Immature natural killer cell (primary cell): ENCODE measurements at regions not wholly inside any gene's neighbourhood (a gene's known extent, or its start where the extent isn't known, plus 50 kb on each side); places are given as distances from the start of the nearest gene placed in this dataset.
"Not testable (repeated sequence)": the region's sequence is repeated elsewhere in the genome, so short reads cannot be mapped to it uniquely, and the experiment has no call there.

Experiments used
- DNase-seq, 3 donors: peaks; one replicate each; pipeline ENCODE4 v3.0.0; 2022; ENCODE audit warnings: mixed read lengths in 1 of 3
- H3K27ac Mint-ChIP-seq, 6 donors: one replicate each; pipeline ENCODE4 v1.8.0; 2020; ENCODE audit warnings: mixed read lengths in 6 of 6, mild to moderate bottlenecking in 5 of 6, inconsistent platforms in 4 of 6, moderate library complexity in 3 of 6
- H3K27me3 Mint-ChIP-seq, 3 donors: one replicate each; pipeline ENCODE4 v1.8.0; 2020 to 2021; ENCODE audit warnings: low read depth in 3 of 3, mild to moderate bottlenecking in 3 of 3, mixed read lengths in 3 of 3, moderate library complexity in 3 of 3, inconsistent platforms in 1 of 3
- H3K36me3 Mint-ChIP-seq, 3 donors: one replicate each; pipeline ENCODE4 v1.8.0; 2020; ENCODE audit warnings: mixed read lengths in 3 of 3, inconsistent platforms in 2 of 3, mild to moderate bottlenecking in 2 of 3
- H3K4me1 Mint-ChIP-seq, 2 donors: one replicate each; pipeline ENCODE4 v1.8.0; 2020; ENCODE audit warnings: inconsistent platforms in 2 of 2, mild to moderate bottlenecking in 2 of 2, mixed read lengths in 2 of 2, moderate library complexity in 1 of 2
- H3K4me3 Mint-ChIP-seq, 5 donors: one replicate each; pipeline ENCODE4 v1.8.0; 2020; ENCODE audit warnings: mild to moderate bottlenecking in 5 of 5, mixed read lengths in 5 of 5, inconsistent platforms in 3 of 5, moderate library complexity in 3 of 5
- H3K9me3 Mint-ChIP-seq, 6 donors: one replicate each; pipeline ENCODE4 v1.8.0; 2020; ENCODE audit warnings: mild to moderate bottlenecking in 6 of 6, mixed read lengths in 6 of 6, inconsistent platforms in 4 of 6, moderate library complexity in 3 of 6

DNA sequence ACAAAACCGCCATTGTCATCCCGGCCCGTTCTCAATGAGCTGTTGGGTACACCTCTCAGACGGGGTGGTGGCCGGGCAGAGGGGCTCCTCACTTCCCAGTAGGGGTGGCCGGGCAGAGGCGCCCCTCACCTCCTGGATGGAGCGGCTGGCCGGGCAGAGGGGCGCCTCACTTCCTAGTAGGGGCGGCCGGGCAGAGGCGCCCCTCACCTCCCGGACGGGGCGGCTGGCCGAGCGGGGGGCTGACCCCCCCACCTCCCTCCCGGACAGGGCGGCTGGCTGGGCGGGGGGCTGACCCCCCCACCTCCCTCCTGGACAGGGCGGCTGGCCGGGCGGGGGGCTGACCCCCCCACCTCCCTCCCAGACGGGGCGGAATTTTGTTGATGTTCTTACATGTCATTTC, 1558.3 kb upstream of the CDH9 start:
- not testable (repeated sequence) for H3K27ac Mint-ChIP-seq

DNA sequence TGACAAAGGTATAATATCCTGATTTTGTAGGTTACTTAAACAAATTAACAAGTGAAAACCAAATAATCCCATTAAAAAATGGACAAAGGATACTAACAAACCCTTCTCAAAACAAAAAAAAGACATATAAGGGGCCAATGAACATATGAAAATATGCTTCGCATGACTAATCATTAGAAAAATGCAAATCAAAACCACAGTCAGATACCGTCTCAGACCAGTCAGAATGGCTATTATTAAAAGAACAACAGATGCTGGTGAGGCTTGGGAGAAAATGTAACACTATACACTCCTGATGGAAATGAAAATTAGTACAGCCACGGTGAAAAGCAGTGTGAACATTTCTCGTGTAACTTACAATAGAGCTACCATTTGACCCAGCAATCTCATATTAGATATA, 1542.2 kb upstream of the CDH9 start:
- H3K36me3 Mint-ChIP-seq, result peaks cover 0 to 4% (median 0%) of the 10 kb centered on the region in 3 donors
- no peaks in the 10 kb centered on the region for H3K4me1 Mint-ChIP-seq

More for the DNA sequence above, 1558.3 kb upstream of the CDH9 start:
- H3K27me3 Mint-ChIP-seq, H3K4me3 Mint-ChIP-seq, H3K36me3 Mint-ChIP-seq, H3K4me1 Mint-ChIP-seq, DNase-seq: not testable (repeated sequence)
- H3K9me3 Mint-ChIP-seq, result peaks cover 16 to 52% (median 27%) of the 10 kb centered on the region in 6 donors

DNA sequence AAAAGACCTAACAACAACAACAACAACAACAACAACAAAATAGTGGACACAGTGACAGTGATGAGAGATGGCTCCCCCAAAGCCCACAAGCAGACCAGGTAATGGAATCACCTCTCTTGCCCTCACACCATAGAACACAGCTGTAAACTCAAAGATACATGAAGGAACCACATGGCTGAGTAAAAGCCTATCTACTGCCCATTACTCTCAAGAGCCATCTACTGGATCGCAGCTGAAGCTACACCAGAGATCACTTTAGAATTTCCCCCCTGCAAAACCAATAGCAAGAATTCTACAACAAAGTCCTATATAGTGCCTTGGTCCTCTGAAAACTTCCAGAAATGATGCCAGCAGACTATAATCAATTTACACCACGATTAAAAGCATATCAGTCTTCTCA, 1537.6 kb upstream of the CDH9 start:
- Mint-ChIP-seq H3K36me3 (peaks cover 0 to 7% (median 0%) of the 10 kb centered on the region in 3 donors), H3K9me3 (peaks cover 8 to 92% (median 67%) of the 10 kb centered on the region in 6 donors), H3K4me1 (no peaks in the 10 kb centered on the region), H3K27ac (no peak overlapping the region), H3K4me3 (no peak overlapping the region), H3K27me3 (peaks cover 0 to 3% (median 2%) of the 10 kb centered on the region in 3 donors)
- DNase-seq, result no peak

More for the DNA sequence above, 1542.2 kb upstream of the CDH9 start:
- no peak overlapping the region for H3K27ac Mint-ChIP-seq
- H3K9me3 Mint-ChIP-seq, result peaks cover 15 to 78% (median 55%) of the 10 kb centered on the region in 6 donors
- no peak for DNase-seq
- H3K27me3 Mint-ChIP-seq, result peaks cover 0 to 2% (median 2%) of the 10 kb centered on the region in 3 donors
- H3K4me3 Mint-ChIP-seq, result no peak overlapping the region

DNA sequence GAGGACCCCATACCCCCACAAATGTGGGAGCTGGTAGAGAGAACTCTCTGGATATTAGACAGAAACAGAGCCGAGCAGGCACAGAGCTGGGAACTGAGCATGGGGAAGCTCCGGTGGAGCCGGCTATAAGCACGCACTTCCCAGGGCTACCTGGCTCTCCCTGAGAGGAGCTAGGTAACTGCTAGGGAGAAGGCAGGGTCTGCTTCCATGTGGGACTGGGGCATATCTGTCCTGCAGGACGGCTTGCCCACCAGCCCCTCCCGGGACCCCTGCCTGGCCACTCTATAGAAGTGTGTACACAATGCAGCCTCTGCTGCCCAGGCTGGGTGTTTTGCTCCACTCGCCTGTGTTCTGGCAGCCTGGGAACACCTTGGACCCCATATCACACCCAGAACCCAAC, 1537.0 kb upstream of the CDH9 start:
- Mint-ChIP-seq H3K27ac (no peak overlapping the region), H3K36me3 (peaks cover 0 to 7% (median 0%) of the 10 kb centered on the region in 3 donors), H3K27me3 (peaks cover 0 to 2% (median 2%) of the 10 kb centered on the region in 3 donors), H3K4me1 (no peaks in the 10 kb centered on the region), H3K9me3 (peaks cover 8 to 87% (median 62%) of the 10 kb centered on the region in 6 donors), H3K4me3 (no peak overlapping the region)
- DNase-seq, result no peak

DNA sequence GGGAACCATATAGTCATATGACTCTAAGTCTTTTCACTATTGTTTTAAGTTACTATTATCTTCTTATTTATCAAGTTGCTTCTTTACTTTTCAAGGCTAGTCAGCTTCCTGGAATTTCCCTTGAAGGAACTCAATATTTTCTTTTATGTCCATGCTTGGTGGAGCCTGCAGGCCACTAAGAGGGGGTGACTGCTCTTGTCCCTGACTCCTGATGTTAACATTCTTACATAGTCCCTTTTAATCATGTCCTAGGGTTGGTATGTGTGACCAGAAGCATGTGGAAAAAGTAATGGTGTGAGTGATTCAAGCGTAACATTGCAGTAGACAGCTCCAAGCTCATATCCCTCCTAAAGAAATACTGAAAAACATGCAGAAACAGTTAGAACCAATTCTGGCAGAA, 1536.2 kb upstream of the CDH9 start:
- Mint-ChIP-seq H3K27me3 (peaks cover 0 to 2% (median 2%) of the 10 kb centered on the region in 3 donors), H3K27ac (no peak overlapping the region), H3K9me3 (peaks cover 8 to 79% (median 58%) of the 10 kb centered on the region in 6 donors), H3K36me3 (peaks cover 0 to 7% (median 0%) of the 10 kb centered on the region in 3 donors), H3K4me1 (no peaks in the 10 kb centered on the region), H3K4me3 (no peak overlapping the region)
- no peak for DNase-seq

DNA sequence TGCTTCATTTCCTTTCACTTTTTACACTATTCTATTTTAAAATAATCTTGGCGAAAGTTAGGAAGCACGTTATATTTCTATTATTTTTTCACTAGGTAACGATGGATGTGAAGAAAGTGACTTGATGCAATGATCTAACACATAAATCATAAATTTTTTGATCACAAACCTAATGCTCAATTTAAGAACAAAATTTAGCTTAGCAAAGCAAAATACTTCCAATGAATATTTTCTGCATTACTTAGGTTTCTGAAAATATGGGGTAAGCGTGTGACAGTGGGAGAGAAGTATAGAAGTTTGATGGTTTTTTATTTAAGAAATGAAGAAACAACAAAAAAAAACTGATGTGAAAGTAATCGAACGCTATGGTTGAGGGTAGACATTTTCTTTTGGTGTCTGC, 1528.7 kb upstream of the CDH9 start:
- H3K4me3 Mint-ChIP-seq, result no peak overlapping the region
- peaks cover 0 to 2% (median 0%) of the 10 kb centered on the region in 3 donors for H3K36me3 Mint-ChIP-seq

DNA sequence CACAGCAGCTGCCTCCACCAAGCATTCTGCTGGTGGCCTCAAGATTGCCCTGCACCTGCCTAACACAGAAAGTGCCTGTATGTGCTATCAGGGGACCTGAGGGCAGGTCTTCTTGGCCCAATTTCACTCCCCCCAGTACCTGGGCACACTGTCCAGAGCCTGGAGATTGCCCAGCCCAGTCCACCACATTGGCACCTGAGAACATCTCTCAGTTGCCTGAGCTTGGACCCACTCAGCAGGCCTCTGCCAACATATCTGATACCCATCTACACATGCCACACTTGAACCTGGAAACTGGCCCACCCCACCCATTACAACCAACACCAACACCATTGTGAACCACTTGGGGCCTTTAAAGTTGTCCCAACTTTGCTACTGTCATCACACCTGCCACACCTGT, 1523.1 kb upstream of the CDH9 start:
- Mint-ChIP-seq H3K27ac (no peak overlapping the region), H3K9me3 (peaks cover 9 to 69% (median 42%) of the 10 kb centered on the region in 6 donors), H3K4me1 (no peaks in the 10 kb centered on the region), H3K4me3 (no peak overlapping the region), H3K36me3 (no peaks in the 10 kb centered on the region), H3K27me3 (no peaks in the 10 kb centered on the region)
- no peak for DNase-seq

More for the DNA sequence above, 1528.7 kb upstream of the CDH9 start:
- Mint-ChIP-seq H3K9me3 (peaks cover 5 to 53% (median 43%) of the 10 kb centered on the region in 6 donors), H3K27ac (no peak overlapping the region), H3K4me1 (no peaks in the 10 kb centered on the region), H3K27me3 (peaks cover 0 to under 1% (median 0%) of the 10 kb centered on the region in 3 donors)
- no peak for DNase-seq

DNA sequence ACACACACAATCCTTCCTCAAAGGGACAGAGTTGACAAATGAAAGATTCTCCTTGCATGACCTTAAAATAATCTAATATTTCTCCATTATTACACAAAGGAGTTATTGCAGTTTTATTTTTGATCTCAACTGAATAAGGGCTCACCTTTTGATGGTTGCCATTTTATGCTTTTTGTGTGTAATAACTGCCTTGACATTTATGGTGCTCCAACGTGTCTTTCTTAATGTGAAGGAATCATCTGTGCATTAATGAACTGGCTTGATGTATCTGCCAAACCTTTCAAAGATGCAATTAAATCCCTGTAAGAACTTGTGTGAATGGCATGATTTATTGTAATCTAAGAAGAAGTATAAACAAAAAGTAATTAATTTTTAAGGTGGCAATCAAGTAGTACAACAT, 1519.8 kb upstream of the CDH9 start:
- no peak overlapping the region for H3K27ac Mint-ChIP-seq
- no peak overlapping the region for H3K4me3 Mint-ChIP-seq
- DNase-seq, result no peak
- peaks cover 9 to 77% (median 43%) of the 10 kb centered on the region in 6 donors for H3K9me3 Mint-ChIP-seq
- no peaks in the 10 kb centered on the region for H3K4me1 Mint-ChIP-seq
- no peaks in the 10 kb centered on the region for H3K36me3 Mint-ChIP-seq
- H3K27me3 Mint-ChIP-seq, result no peaks in the 10 kb centered on the region

DNA sequence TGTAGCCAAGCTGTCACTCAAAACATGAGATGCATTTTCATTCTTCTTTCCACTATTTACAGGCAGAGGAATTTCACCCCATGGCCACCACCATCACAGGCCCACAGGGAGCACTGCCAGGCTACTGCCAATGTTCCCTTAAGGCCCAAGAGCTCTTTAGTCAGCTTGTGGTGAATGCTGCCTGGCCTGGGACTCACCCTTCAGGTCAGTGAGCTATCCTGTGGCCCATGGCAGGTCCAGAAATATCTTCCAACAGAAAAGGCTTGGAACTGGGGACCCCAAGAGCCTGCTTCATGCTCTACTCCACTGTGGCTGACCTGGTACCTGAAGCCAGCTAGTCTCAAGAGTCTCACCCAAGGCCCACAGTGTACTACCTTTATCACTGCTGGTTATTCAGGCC, 1518.7 kb upstream of the CDH9 start:
- no peaks in the 10 kb centered on the region for H3K4me1 Mint-ChIP-seq
- no peak for DNase-seq
- no peaks in the 10 kb centered on the region for H3K36me3 Mint-ChIP-seq
- H3K9me3 Mint-ChIP-seq, result peaks cover 9 to 75% (median 47%) of the 10 kb centered on the region in 6 donors
- H3K4me3 Mint-ChIP-seq, result no peak overlapping the region
- no peaks in the 10 kb centered on the region for H3K27me3 Mint-ChIP-seq
- no peak overlapping the region for H3K27ac Mint-ChIP-seq

DNA sequence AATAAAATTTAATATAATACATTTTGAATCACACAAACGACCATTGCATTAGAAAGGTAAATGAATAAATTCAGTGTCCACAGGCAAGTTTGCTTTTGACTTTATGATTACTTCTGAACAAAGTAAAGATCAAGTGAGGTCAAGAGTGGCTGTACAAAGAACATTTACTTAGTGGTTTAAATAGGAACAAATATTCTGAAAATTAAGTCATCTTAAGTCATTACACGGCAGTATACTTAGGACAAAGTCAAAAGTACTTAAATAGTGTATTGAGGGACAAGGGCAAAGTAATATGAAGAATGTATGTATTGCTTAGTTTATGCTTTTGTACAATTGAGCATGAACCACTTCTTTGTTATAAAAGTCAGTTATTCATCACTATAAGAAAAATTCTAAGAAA, 1511.2 kb upstream of the CDH9 start:
- H3K9me3 Mint-ChIP-seq, result peaks cover 8 to 59% (median 40%) of the 10 kb centered on the region in 6 donors
- no peaks in the 10 kb centered on the region for H3K27me3 Mint-ChIP-seq
- H3K36me3 Mint-ChIP-seq, result no peaks in the 10 kb centered on the region
- no peak overlapping the region for H3K4me3 Mint-ChIP-seq
- H3K27ac Mint-ChIP-seq, result no peak overlapping the region
- DNase-seq, result no peak
- H3K4me1 Mint-ChIP-seq, result no peaks in the 10 kb centered on the region

DNA sequence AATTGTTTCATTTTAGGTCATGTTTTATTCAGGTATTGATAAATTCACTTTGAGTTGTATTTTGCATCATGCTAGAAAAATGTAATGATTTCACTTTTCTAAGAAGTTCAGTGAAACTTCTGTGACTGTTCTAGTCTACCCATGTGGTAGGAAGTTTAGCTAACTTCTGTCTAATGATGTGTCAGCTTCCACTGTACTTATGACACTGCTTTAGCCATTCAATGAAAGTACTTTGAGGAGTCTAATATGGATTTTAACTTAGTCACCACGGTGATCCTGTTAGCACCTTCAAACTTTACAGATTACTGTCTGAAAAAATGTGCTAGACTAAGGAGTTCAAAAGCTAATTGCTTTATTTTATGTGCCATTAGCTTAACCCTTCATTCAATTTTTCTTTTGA, 1510.5 kb upstream of the CDH9 start:
- Mint-ChIP-seq H3K4me3 (no peak overlapping the region), H3K27me3 (no peaks in the 10 kb centered on the region), H3K9me3 (peaks cover 8 to 58% (median 36%) of the 10 kb centered on the region in 6 donors), H3K36me3 (no peaks in the 10 kb centered on the region), H3K27ac (no peak overlapping the region), H3K4me1 (no peaks in the 10 kb centered on the region)
- DNase-seq, result no peak

DNA sequence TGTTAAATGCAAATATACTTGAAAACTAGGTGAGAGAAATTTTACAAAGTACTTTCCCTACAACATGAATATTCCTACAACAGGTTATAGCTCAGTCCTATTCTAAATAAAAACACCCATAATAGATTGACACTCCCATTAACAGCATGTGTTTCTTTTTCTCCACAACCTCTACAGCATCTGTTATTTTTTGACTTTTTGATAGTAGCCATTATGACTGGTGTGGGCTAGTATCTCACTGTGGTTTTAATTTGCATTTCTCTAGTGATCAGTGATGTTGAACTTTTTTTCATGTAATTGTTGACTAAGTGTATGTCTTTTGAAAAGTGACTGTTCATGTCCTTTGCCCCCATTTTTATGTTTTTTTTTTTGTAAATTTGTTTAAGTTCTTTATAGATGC, 1506.1 kb upstream of the CDH9 start:
- Mint-ChIP-seq H3K27ac (no peak overlapping the region), H3K4me1 (no peaks in the 10 kb centered on the region), H3K9me3 (peaks cover 11 to 59% (median 23%) of the 10 kb centered on the region in 6 donors), H3K36me3 (no peaks in the 10 kb centered on the region), H3K27me3 (peaks cover 0 to 2% (median 0%) of the 10 kb centered on the region in 3 donors), H3K4me3 (no peak overlapping the region)
- DNase-seq, result no peak

DNA sequence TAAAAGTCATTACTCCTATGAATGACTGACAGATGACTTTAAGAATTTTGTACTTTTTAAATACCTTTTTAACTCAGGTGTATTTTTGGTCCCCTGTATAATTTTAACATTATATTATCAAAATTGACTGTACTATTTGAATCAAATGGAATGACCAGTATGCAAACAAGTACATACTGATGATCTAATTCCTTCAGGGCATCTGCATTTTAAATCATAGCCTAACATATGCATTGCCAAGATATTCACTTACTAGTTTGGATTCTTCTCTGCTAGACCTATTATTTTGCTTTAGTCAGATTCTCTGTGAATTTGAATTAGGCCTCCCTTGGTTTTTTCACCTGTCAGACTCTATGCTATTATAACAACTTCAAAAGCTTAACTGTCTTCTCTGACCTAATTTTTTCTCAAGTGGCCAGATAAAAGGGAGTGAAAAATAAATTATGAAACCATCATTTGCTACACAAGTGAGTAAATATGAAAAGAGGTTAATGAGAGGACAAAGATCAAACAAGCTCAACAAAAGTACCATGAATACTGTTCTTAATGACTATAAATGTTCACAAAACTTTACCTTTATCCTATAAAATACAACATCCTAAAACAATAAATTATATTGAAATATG, 1505.2 kb upstream of the CDH9 start:
- Mint-ChIP-seq H3K4me3 (no peak overlapping the region), H3K9me3 (peaks cover 13 to 60% (median 23%) of the 10 kb centered on the region in 6 donors), H3K4me1 (no peaks in the 10 kb centered on the region), H3K27me3 (peaks cover 0 to 2% (median 0%) of the 10 kb centered on the region in 3 donors), H3K27ac (no peak overlapping the region), H3K36me3 (no peaks in the 10 kb centered on the region)
- DNase-seq, result no peak

DNA sequence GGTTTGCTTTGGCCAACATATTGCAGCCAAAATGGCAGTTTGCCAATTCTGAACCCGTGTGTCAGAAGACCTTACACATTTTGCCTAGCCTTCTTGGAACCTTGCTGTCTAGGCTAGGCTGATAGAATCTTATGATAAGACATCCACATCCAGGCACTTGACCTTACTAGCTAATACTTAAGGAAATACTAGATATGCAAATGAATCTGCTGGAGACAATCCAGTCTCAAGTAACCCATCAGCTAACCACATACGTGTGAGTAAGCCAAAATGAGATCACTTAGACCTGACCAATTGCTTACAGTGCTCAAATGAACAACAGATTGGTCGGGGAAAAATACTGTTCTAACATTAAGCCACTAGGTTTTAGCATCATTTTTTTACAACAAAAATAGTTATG, 1504.6 kb upstream of the CDH9 start:
- Mint-ChIP-seq H3K27ac (no peak overlapping the region), H3K36me3 (no peaks in the 10 kb centered on the region), H3K27me3 (peaks cover 0 to 2% (median 0%) of the 10 kb centered on the region in 3 donors), H3K4me3 (no peak overlapping the region), H3K4me1 (no peaks in the 10 kb centered on the region), H3K9me3 (peaks cover 16 to 59% (median 21%) of the 10 kb centered on the region in 6 donors)
- DNase-seq, result no peak
